SK-N-SH (cell line): ENCODE measurements at regions not wholly inside any gene's neighbourhood (a gene's known extent, or its start where the extent isn't known, plus 50 kb on each side); places are given as distances from the start of the nearest gene placed in this dataset.
"Not testable (repeated sequence)": the region's sequence is repeated elsewhere in the genome, so short reads cannot be mapped to it uniquely, and the experiment has no call there.

Source experiments
- CTCF ChIA-PET: fragments of 300-600, 350-600 bp; formaldehyde crosslinking; extraction: SDS; loops from one replicate; lab custom pipeline; 2021; lab: Yijun Ruan, JAX
- POLR2A ChIA-PET: fragments of 350-600 bp; sonication (Branson Sonifier 250); formaldehyde crosslinking; extraction: SDS; loops from one replicate; lab custom pipeline; 2020; ENCODE audit warnings: antibody characterized with exemption, inconsistent platforms; lab: Yijun Ruan, JAX
- DNase-seq: peaks from one replicate; pipeline ENCODE4 v3.0.0; 2012
- H2AFZ ChIP-seq: fragments of 200-600 bp; sonication (generic); 2 replicates; pipeline ENCODE4 v1.8.1; 2016; ENCODE audit warnings: antibody characterized with exemption, mild to moderate bottlenecking, low read depth
- H3F3A ChIP-seq: fragments of 200-600 bp; sonication (generic); replicated peaks from 2 replicates; pipeline ENCODE3; 2016; ENCODE audit warnings: antibody characterized with exemption, mild to moderate bottlenecking; ENCODE audit not compliant: insufficient read depth
- H3K27ac ChIP-seq, 2 experiments: fragments of 200-500 bp in 1 of 2; fragments of 200-600 bp in 1 of 2; sonication (Bioruptor generic) in 1 of 2; sonication (generic), shearing (Covaris generic) in 1 of 2; 2 replicates each; pipeline versions ENCODE4 v1.5.1 to v1.6.1; 2014 to 2016; ENCODE audit warnings: low read depth in 2 of 2, inconsistent platforms in 1 of 2, low read length in 1 of 2, mild to moderate bottlenecking in 1 of 2, mixed read lengths in 1 of 2
- H3K27me3 ChIP-seq: fragments of 200-600 bp; sonication (generic), shearing (Covaris generic); 2 replicates; pipeline ENCODE4 v1.6.1; 2016; ENCODE audit warnings: mixed run types; ENCODE audit not compliant: insufficient read depth
- H3K36me3 ChIP-seq, 2 experiments: fragments of 200-500 bp in 1 of 2; fragments of 200-600 bp in 1 of 2; sonication (Bioruptor generic) in 1 of 2; sonication (generic) in 1 of 2; replicated peaks in 1 of 2; 2 replicates each; pipeline versions ENCODE3 to v1.5.1; 2014 to 2016; ENCODE audit warnings: low read length in 1 of 2, mild to moderate bottlenecking in 1 of 2; ENCODE audit not compliant: insufficient read depth in 2 of 2, control insufficient read depth in 1 of 2
- H3K4me1 ChIP-seq, 2 experiments: fragments of 200-500 bp in 1 of 2; fragments of 200-600 bp in 1 of 2; sonication (Bioruptor generic) in 1 of 2; sonication (generic), shearing (Covaris generic) in 1 of 2; 2 replicates each; pipeline versions ENCODE4 v1.5.1 to v1.6.1; 2014 to 2016; ENCODE audit warnings: low read depth in 1 of 2, low read length in 1 of 2, mixed run types in 1 of 2; ENCODE audit not compliant: insufficient read depth in 2 of 2, control insufficient read depth in 1 of 2
- H3K4me2 ChIP-seq: fragments of 200-600 bp; sonication (generic), shearing (Covaris generic); 2 replicates; pipeline ENCODE4 v1.6.1; 2017; ENCODE audit warnings: mixed run types
- H3K4me3 ChIP-seq, 2 experiments: fragments of 200-500 bp in 1 of 2; fragments of 200-600 bp in 1 of 2; sonication (Bioruptor generic) in 1 of 2; sonication (generic), shearing (Covaris generic) in 1 of 2; 2 replicates each; pipeline versions ENCODE4 v1.5.1 to v1.8.1; 2014 to 2016; ENCODE audit warnings: low read depth in 2 of 2, inconsistent platforms in 1 of 2, low read length in 1 of 2, mild to moderate bottlenecking in 1 of 2, mixed read lengths in 1 of 2, moderate library complexity in 1 of 2
- H3K79me2 ChIP-seq: fragments of 200-600 bp; sonication (generic); 2 replicates; pipeline ENCODE4 v1.8.1; 2017; ENCODE audit warnings: mild to moderate bottlenecking; ENCODE audit not compliant: insufficient read depth
- H3K9ac ChIP-seq: fragments of 200-600 bp; sonication (generic); 2 replicates; pipeline ENCODE4 v1.6.1; 2017; ENCODE audit warnings: mixed run types
- H3K9me2 ChIP-seq: fragments of 200-600 bp; sonication (generic); 2 replicates; pipeline ENCODE4 v1.6.1; 2017; ENCODE audit warnings: mixed run types
- H3K9me3 ChIP-seq: fragments of 200-600 bp; sonication (generic); 2 replicates; pipeline ENCODE4 v1.6.1; 2017; ENCODE audit warnings: mixed run types, mild to moderate bottlenecking, moderate library complexity
- H4K20me1 ChIP-seq: fragments of 200-600 bp; sonication (generic); 2 replicates; pipeline ENCODE4 v1.6.1; 2017; ENCODE audit warnings: mild to moderate bottlenecking, mixed run types; ENCODE audit not compliant: insufficient read depth
- CHD2 ChIP-seq: fragments of 150-350 bp; IDR thresholded peaks from 2 replicates; pipeline ENCODE4 v1.6.1; 2018; ENCODE audit warnings: low read length; ENCODE audit not compliant: partially characterized antibody
- ELF1 ChIP-seq: IDR thresholded peaks from 2 replicates; pipeline ENCODE4 v1.4.0; 2012
- EP300 ChIP-seq, 2 experiments: IDR thresholded peaks; 2 replicates each; pipeline versions ENCODE4 v1.4.0 to v1.6.1; 2012; ENCODE audit warnings: borderline replicate concordance in 1 of 2, low read depth in 1 of 2, low read length in 1 of 2
- EZH2phosphoT487 ChIP-seq: fragments of 200-600 bp; sonication (generic); IDR thresholded peaks from 2 replicates; pipeline ENCODE4 v1.6.1; 2017; ENCODE audit warnings: low read depth, mixed run types, mild to moderate bottlenecking, antibody characterized with exemption, moderate library complexity, borderline replicate concordance
- FOSL2 ChIP-seq: IDR thresholded peaks from 2 replicates; pipeline ENCODE4 v1.4.0; 2012; ENCODE audit warnings: low read depth, mild to moderate bottlenecking, moderate library complexity, borderline replicate concordance
- FOXM1 ChIP-seq: IDR thresholded peaks from 2 replicates; pipeline ENCODE4 v1.4.0; 2012; ENCODE audit warnings: low read depth, mild to moderate bottlenecking
- GATA2 ChIP-seq: sonication (generic); formaldehyde crosslinking; IDR thresholded peaks from 2 replicates; pipeline ENCODE4 v1.5.0; 2020; ENCODE audit warnings: mild to moderate bottlenecking, missing genetic modification reagents
- JUND ChIP-seq: IDR thresholded peaks from 2 replicates; pipeline ENCODE4 v1.4.0; 2012
- MEF2A ChIP-seq: IDR thresholded peaks from 2 replicates; pipeline ENCODE4 v1.4.0; 2012; ENCODE audit warnings: low read depth, borderline replicate concordance
- MXI1 ChIP-seq: IDR thresholded peaks from 2 replicates; pipeline ENCODE4 v1.6.1; 2012; ENCODE audit warnings: mild to moderate bottlenecking, low read depth, low read length, improper control_type of control experiment
- POLR2AphosphoS5 ChIP-seq: IDR thresholded peaks from 2 replicates; pipeline ENCODE4 v1.6.1; 2012; ENCODE audit warnings: low read depth, low read length
- RAD21 ChIP-seq: IDR thresholded peaks from 2 replicates; pipeline ENCODE4 v1.6.1; 2012; ENCODE audit warnings: mild to moderate bottlenecking, low read length
- RFX5 ChIP-seq: IDR thresholded peaks from 2 replicates; pipeline ENCODE4 v1.6.1; 2012; ENCODE audit warnings: mild to moderate bottlenecking, improper control_type of control experiment, low read length
- RXRA ChIP-seq: IDR thresholded peaks from 2 replicates; pipeline ENCODE4 v1.4.0; 2012; ENCODE audit warnings: low read depth, mild to moderate bottlenecking, borderline replicate concordance
- SIN3A ChIP-seq: IDR thresholded peaks from 2 replicates; pipeline ENCODE4 v1.6.1; 2012; ENCODE audit warnings: low read depth, mild to moderate bottlenecking, low read length, moderate library complexity, borderline replicate concordance
- SMC3 ChIP-seq: IDR thresholded peaks from 2 replicates; pipeline ENCODE4 v1.6.1; 2012; ENCODE audit warnings: low read depth, low read length, improper control_type of control experiment
- TAF1 ChIP-seq: IDR thresholded peaks from 2 replicates; pipeline ENCODE4 v1.6.1; 2012; ENCODE audit warnings: low read depth, mild to moderate bottlenecking, low read length, moderate library complexity, borderline replicate concordance
- TCF12 ChIP-seq: IDR thresholded peaks from 2 replicates; pipeline ENCODE4 v1.4.0; 2012
- YY1 ChIP-seq: IDR thresholded peaks from 2 replicates; pipeline ENCODE4 v1.4.0; 2012; ENCODE audit warnings: low read depth, mild to moderate bottlenecking
- WGBS: methylation state at CpG from one replicate; pipeline ENCODE4 v1.1.6; 2017; ENCODE audit warnings: low lambda C conversion rate; 5-methylcytosine and 5-hydroxymethylcytosine counted together
- TF ChIP-seq, protein P1 (sequence below): IDR thresholded peaks from 2 replicates; pipeline ENCODE4 v1.4.0; 2012; ENCODE audit warnings: low read depth
- TF ChIP-seq, protein P2 (sequence below): IDR thresholded peaks from 2 replicates; pipeline ENCODE4; 2012

GRCh38 chr3:104040896-104041295 lies 1325.8 kb upstream of the ALCAM start:
- CTCF ChIA-PET = no interaction called here
- no peak overlapping the region for H3K9ac ChIP-seq
- no peaks in the 10 kb centered on the region for H3K4me1 ChIP-seq
- no peak for DNase-seq
- no peaks in the 10 kb centered on the region for H3K9me3 ChIP-seq
- H3F3A ChIP-seq = peaks cover 4% of the 10 kb centered on the region
- H3K79me2 ChIP-seq = no peaks in the 10 kb centered on the region
- H4K20me1 ChIP-seq = no peaks in the 10 kb centered on the region
- POLR2A ChIA-PET = no interaction called here
- no peaks in the 10 kb centered on the region for H3K36me3 ChIP-seq
- H3K27me3 ChIP-seq = no peaks in the 10 kb centered on the region
- no peaks in the 10 kb centered on the region for H3K9me2 ChIP-seq
- no peak overlapping the region for H3K4me3 ChIP-seq
- no peak overlapping the region for H2AFZ ChIP-seq
- no peak overlapping the region for H3K4me2 ChIP-seq
- H3K27ac ChIP-seq = no peak overlapping the region
- TF ChIP-seq SMC3 (no peak), SIN3A (no peak), JUND (no peak), MEF2A (no peak), TCF12 (no peak), RFX5 (no peak), MXI1 (no peak), POLR2AphosphoS5 (no peak)
- TF ChIP-seq, protein P1, sequence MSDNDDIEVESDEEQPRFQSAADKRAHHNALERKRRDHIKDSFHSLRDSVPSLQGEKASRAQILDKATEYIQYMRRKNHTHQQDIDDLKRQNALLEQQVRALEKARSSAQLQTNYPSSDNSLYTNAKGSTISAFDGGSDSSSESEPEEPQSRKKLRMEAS = no peak
- TF ChIP-seq, protein P2, sequence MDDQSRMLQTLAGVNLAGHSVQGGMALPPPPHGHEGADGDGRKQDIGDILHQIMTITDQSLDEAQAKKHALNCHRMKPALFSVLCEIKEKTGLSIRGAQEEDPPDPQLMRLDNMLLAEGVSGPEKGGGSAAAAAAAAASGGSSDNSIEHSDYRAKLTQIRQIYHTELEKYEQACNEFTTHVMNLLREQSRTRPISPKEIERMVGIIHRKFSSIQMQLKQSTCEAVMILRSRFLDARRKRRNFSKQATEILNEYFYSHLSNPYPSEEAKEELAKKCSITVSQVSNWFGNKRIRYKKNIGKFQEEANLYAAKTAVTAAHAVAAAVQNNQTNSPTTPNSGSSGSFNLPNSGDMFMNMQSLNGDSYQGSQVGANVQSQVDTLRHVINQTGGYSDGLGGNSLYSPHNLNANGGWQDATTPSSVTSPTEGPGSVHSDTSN = no peak
- TF ChIP-seq, all 33 proteins: peak for 0

DNA sequence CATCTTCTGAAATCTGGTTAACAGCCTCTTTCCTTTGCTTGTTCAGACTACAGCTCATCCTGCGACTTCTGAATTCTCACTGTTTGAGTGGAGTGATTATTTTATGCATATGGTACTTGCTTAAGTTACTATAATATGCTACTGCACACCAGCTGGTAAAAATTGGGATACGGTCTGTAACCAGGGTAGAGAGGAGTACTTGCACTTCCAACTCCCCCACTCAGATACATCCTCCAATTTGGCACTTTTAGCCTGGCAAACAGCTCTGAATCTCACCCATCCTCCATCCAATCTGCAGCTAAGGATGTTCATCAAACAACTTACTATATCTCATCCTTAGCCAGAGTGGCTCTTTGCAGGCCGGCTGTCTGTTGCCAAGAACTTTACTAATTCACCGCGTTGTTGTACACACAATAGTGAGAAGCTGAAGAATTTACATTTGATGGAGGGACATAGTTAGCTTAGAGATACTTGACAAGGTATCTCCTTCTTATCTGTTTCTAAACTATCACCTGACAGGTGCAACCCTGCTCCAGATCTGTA lies 1323.6 kb upstream of the ALCAM start:
- POLR2A ChIA-PET, H4K20me1 ChIP-seq, H3K9me2 ChIP-seq, H3K36me3 ChIP-seq, H3K9me3 ChIP-seq, H3K4me2 ChIP-seq, H3K27ac ChIP-seq, H3K9ac ChIP-seq, CTCF ChIA-PET, H3K27me3 ChIP-seq, H3K4me3 ChIP-seq, H2AFZ ChIP-seq, H3K4me1 ChIP-seq, DNase-seq, H3F3A ChIP-seq, H3K79me2 ChIP-seq: not testable (repeated sequence)
- 88% methylated on average over 5 of the region's 5 CpGs for WGBS

- no peak for DNase-seq
- Histone ChIP-seq H4K20me1 (no peaks in the 10 kb centered on the region), H3K79me2 (no peaks in the 10 kb centered on the region), H3K27ac (no peak overlapping the region), H3K9me2 (no peaks in the 10 kb centered on the region), H3K4me2 (no peak overlapping the region), H3K27me3 (no peaks in the 10 kb centered on the region), H3K9me3 (no peaks in the 10 kb centered on the region; the same call in 1 of the 2 replicates), H3K9ac (no peak overlapping the region), H3F3A (peaks cover 4% of the 10 kb centered on the region), H3K36me3 (no peaks in the 10 kb centered on the region), H3K4me1 (no peaks in the 10 kb centered on the region), H3K4me3 (no peak overlapping the region), H2AFZ (no peak overlapping the region)
- 68% methylated on average over 1 of the region's 1 CpG for WGBS
- POLR2A ChIA-PET = no interaction called here
- CTCF ChIA-PET = no interaction called here
- TF ChIP-seq GATA2 (no peak), RAD21 (no peak), EP300 (IDR thresholded peaks at IDR 0.05; ENCODE audit: borderline replicate concordance in 1 of 2, low read depth in 1 of 2, low read length in 1 of 2) (no peak), CHD2 (no peak), SIN3A (no peak), JUND (peak; percentile 32; the same call in 1 of the 2 replicates), EZH2phosphoT487 (no peak), RFX5 (no peak), MEF2A (no peak), ELF1 (no peak), YY1 (no peak), RXRA (no peak), FOSL2 (peak; percentile 62; the same call in 1 of the 2 replicates), TAF1 (no peak), FOXM1 (no peak)
- TF ChIP-seq, protein P2 = no peak
- TF ChIP-seq, protein P1 = no peak
Observed at GRCh38 chr3:104044002-104044401, 1322.7 kb upstream of the ALCAM start.
